Activated T-helper 17 cell treated with anti-CD3 and anti-CD28 coated beads, Interleukin-2, amount 50 U/mL, for 72 hours (primary cell): ENCODE measurements at regions not wholly inside any gene's neighbourhood (a gene's known extent, or its start where the extent isn't known, plus 50 kb on each side); places are given as distances from the start of the nearest gene placed in this dataset.

Source experiments
- ATAC-seq: fragments of 150-1000 bp; cut with Tn5 transposase; replicated peaks from 2 replicates; pipeline ENCODE4 v1.10.0; 2021; ENCODE audit warnings: mild to moderate bottlenecking, moderate library complexity
- H3K27ac Mint-ChIP-seq: one replicate; pipeline ENCODE4 v1.8.0; 2022; ENCODE audit warnings: mixed read lengths
- H3K27me3 Mint-ChIP-seq: one replicate; pipeline ENCODE4 v1.8.0; 2022; ENCODE audit warnings: mixed read lengths
- H3K36me3 Mint-ChIP-seq: one replicate; pipeline ENCODE4 v1.8.0; 2022; ENCODE audit warnings: low read depth, mild to moderate bottlenecking, mixed read lengths
- H3K4me1 Mint-ChIP-seq: one replicate; pipeline ENCODE4 v1.8.0; 2022; ENCODE audit warnings: mixed read lengths
- H3K4me3 Mint-ChIP-seq: one replicate; pipeline ENCODE4 v1.8.0; 2022; ENCODE audit warnings: mild to moderate bottlenecking, mixed read lengths
- H3K9me3 Mint-ChIP-seq: one replicate; pipeline ENCODE4 v1.8.0; 2022; ENCODE audit warnings: mixed read lengths

DNA sequence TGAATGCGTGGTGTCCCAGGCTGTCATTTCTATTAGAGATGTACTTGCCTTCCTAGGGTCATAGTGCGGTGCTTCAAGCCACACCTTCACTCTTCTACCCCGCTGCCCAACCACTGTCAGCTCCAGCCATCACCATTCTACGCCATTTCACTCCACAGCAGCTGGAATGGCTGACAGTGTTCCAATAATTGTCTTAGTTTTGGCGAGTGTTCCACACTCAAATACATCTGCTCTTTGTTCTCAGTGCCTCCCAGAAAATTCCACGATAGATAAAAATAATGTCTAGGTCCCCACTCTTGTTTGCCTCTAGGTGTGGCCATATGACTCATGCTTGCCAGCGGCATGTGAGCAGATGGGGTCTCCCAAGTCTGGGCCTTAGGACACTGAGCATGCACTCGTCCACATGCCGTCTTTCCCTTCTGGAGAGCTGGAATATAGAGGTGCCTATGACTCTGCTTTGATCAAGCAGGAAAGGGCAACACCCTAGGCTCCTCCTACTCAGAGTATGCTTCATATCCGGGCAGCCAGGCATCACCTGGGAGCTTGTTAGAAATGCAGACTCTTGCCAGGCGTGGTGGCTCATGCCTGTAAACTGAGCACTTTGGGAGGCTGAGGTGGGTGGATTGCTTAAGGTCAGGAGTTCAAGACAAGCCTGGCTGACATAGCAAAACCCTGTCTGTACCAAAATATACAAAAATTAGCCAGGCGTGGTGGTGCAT is 163.0 kb downstream of the BRMS1L start:
- no peaks in the 10 kb centered on the region for H3K9me3 Mint-ChIP-seq
- H3K27me3 Mint-ChIP-seq = peaks cover 3% of the 10 kb centered on the region
- no peaks in the 10 kb centered on the region for H3K4me1 Mint-ChIP-seq
- H3K4me3 Mint-ChIP-seq = no peak overlapping the region
- H3K27ac Mint-ChIP-seq = no peak overlapping the region
- no peak for ATAC-seq
- H3K36me3 Mint-ChIP-seq = no peaks in the 10 kb centered on the region

DNA sequence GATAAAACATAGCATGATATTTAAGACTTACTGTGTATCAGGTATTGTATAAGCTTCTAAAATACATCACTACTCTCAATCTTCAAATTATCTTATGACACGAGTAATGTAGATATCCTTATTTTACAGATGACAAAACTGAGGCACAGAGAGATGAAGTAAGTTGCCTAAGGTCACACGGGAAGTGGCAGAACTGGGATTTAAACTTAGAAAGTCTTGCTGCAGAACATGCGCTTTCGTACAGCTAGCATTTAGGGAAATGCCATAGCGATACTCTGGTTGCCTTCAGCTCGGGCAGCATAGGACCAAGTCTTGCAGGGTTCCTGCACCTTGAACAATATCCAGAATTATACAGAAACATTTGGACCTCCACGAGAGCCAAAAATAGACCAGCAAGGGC is 162.4 kb downstream of the BRMS1L start:
- H3K27ac Mint-ChIP-seq = no peak overlapping the region
- H3K27me3 Mint-ChIP-seq = peaks cover 3% of the 10 kb centered on the region
- no peak for ATAC-seq
- H3K36me3 Mint-ChIP-seq = no peaks in the 10 kb centered on the region
- H3K9me3 Mint-ChIP-seq = no peaks in the 10 kb centered on the region
- no peak overlapping the region for H3K4me3 Mint-ChIP-seq
- no peaks in the 10 kb centered on the region for H3K4me1 Mint-ChIP-seq

DNA sequence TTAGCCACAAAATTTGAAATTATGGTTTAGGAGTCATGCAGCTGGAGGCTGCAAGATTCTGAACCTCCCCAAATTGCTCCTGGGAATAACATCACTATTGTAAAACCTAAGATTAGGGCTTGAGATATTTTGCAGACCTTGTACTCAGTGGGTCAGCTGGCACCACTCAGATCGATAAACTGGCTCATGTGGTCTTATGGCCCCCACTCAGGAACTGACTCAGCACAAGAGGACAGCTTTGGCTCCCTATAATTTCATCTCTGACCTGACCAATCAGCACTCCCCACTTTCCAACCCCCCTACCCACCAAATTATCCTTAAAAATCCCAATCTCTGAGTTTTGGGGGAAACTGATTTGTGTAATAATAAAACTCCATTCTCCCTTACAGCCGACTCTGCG is 161.6 kb downstream of the BRMS1L start:
- no peaks in the 10 kb centered on the region for H3K4me1 Mint-ChIP-seq
- ATAC-seq = no peak
- no peak overlapping the region for H3K27ac Mint-ChIP-seq
- no peaks in the 10 kb centered on the region for H3K36me3 Mint-ChIP-seq
- H3K9me3 Mint-ChIP-seq = no peaks in the 10 kb centered on the region
- no peak overlapping the region for H3K4me3 Mint-ChIP-seq
- H3K27me3 Mint-ChIP-seq = peaks cover 3% of the 10 kb centered on the region

DNA sequence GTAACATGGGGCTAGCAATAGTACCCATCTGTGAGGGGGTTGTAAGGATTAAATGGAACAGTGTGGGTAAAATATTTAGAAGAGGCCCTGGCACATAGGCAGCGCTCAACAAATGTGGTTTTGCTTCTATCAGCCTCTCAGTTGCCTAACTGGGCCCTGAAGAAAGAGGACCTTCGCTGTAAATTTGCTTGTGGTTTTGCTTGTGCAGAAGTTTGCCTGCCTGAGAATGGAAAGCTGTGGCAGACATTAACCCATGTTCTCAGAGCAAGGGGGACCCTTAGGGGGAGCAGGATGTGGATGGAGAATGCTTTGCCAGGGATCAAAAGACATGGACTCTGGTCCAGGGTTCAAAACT is 160.1 kb downstream of the BRMS1L start:
- Mint-ChIP-seq H3K4me1 (no peaks in the 10 kb centered on the region), H3K4me3 (no peak overlapping the region), H3K9me3 (no peaks in the 10 kb centered on the region), H3K36me3 (no peaks in the 10 kb centered on the region), H3K27me3 (peaks cover 3% of the 10 kb centered on the region), H3K27ac (no peak overlapping the region)
- no peak for ATAC-seq

DNA sequence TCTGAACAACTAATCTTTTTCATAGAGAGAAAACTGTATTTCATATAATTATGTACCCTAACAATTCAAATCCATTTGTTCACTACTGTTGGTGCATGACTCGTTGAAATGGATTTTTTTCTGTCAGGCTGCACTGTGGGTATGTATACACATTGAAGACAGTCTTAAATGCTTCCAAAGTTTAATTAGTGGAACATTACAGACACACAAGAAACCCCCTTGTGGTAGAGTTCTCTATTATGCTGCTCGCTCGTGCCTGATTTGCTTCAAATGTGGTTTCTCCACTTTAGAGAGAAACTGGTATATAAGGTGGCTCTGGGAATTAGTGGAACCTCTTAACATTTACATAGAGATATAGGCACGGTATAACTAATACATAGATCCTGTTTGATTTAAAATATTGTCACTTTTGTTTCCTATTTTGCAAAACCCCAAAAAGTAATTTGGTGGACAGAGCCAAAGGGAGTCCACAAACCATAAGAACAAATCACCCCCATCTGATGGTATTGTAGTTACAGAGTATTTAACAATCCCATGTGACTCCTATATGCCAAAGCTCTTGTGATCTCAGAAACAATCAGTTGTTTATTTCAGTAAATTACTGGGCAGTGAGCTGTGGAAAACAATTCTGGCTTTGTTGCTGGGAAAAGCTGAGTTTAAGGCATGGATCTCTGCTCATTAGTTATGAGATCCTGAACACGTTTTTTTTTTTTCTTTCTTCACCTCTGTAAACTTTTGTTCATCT is 159.5 kb downstream of the BRMS1L start:
- no peaks in the 10 kb centered on the region for H3K4me1 Mint-ChIP-seq
- H3K36me3 Mint-ChIP-seq = no peaks in the 10 kb centered on the region
- no peak overlapping the region for H3K4me3 Mint-ChIP-seq
- H3K27me3 Mint-ChIP-seq = peaks cover 3% of the 10 kb centered on the region
- ATAC-seq = no peak
- H3K9me3 Mint-ChIP-seq = no peaks in the 10 kb centered on the region
- no peak overlapping the region for H3K27ac Mint-ChIP-seq

DNA sequence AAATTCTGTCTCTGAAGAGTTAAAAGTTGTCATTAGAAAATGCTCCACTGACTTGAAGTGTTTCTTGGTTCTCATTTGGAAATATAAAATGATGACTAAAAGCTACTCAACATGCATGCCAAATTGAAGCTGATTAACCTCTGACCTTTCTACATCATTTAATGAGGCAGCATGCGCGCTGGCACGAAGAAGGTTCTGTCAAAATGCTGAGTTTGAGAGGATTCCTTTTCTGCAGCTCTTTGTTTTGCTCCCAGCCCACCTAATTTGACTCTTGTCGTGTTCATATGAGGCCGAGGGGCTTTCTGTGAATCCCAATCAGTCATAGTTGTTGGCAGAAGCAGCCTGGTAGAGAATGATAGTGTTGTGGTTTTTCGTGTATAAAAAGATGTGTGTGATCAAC is 153.4 kb downstream of the BRMS1L start:
- Mint-ChIP-seq H3K9me3 (no peaks in the 10 kb centered on the region), H3K36me3 (no peaks in the 10 kb centered on the region), H3K4me1 (no peaks in the 10 kb centered on the region), H3K27me3 (no peaks in the 10 kb centered on the region), H3K4me3 (no peak overlapping the region), H3K27ac (no peak overlapping the region)
- no peak for ATAC-seq

DNA sequence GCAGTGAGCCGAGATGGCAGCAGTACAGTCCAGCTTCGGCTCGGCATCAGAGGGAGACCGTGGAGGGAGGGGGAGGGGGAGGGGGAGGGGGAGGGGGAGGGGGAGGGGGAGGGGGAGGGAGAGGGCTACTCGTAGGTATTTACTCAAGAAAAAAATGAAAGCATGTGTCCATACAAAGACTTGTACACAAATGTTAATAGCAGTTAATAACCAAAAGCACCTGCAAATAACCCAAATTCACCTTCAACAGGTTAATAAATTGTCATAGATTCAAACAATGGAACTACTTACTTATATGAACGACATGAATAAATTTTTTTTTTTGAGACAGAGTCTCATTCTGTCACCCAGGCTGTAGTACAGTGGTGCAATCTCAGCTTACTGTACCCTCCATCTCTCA is 152.4 kb downstream of the BRMS1L start:
- Mint-ChIP-seq H3K36me3 (no peaks in the 10 kb centered on the region), H3K4me3 (no peak overlapping the region)
- ATAC-seq = no peak

DNA sequence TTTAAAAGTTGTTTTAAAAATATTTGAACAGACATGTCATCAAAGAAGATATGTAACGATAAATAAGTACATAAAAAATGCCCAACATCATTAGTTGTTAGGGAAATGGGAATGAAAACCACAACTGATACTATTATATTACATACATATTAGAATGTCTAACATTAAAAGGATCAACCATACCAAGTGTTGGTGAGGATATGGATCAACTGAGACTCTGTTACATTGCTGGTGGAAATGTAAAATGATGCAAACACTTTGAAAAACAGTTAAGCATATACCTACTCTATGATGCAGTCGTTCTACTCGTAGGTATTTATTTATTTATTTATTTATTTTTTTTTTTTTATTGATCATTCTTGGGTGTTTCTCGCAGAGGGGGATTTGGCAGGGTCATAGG is 149.7 kb downstream of the BRMS1L start:
- Mint-ChIP-seq H3K9me3 (no peaks in the 10 kb centered on the region), H3K4me1 (no peaks in the 10 kb centered on the region), H3K36me3 (no peaks in the 10 kb centered on the region), H3K4me3 (no peak overlapping the region), H3K27ac (no peak overlapping the region), H3K27me3 (peaks cover 4% of the 10 kb centered on the region)
- ATAC-seq = no peak

More for the DNA sequence above, 152.4 kb downstream of the BRMS1L start:
- no peaks in the 10 kb centered on the region for H3K27me3 Mint-ChIP-seq
- H3K9me3 Mint-ChIP-seq = no peaks in the 10 kb centered on the region
- H3K4me1 Mint-ChIP-seq = no peaks in the 10 kb centered on the region
- H3K27ac Mint-ChIP-seq = no peak overlapping the region

DNA sequence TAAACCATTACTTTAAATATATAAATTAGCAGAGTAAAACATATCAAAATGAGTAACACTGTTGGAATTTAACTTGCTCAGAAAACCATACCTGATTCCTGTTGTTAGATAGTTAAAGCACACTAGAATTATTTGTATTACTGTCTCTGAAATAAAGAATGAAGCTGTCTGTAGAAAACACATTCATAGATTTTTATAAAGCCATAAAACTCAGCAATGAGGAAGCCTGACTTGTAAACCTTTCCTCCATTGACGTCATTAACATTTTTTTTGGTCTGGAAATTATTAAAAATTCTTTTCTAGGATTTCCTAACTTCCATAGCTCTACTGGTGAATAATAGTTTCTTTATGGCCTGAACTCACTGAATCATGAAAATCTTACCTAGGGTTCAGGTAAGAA is 147.6 kb downstream of the BRMS1L start:
- ATAC-seq = no peak
- Mint-ChIP-seq H3K27ac (no peak overlapping the region), H3K27me3 (peaks cover 16% of the 10 kb centered on the region), H3K4me1 (no peaks in the 10 kb centered on the region), H3K4me3 (no peak overlapping the region), H3K9me3 (no peaks in the 10 kb centered on the region), H3K36me3 (no peaks in the 10 kb centered on the region)

DNA sequence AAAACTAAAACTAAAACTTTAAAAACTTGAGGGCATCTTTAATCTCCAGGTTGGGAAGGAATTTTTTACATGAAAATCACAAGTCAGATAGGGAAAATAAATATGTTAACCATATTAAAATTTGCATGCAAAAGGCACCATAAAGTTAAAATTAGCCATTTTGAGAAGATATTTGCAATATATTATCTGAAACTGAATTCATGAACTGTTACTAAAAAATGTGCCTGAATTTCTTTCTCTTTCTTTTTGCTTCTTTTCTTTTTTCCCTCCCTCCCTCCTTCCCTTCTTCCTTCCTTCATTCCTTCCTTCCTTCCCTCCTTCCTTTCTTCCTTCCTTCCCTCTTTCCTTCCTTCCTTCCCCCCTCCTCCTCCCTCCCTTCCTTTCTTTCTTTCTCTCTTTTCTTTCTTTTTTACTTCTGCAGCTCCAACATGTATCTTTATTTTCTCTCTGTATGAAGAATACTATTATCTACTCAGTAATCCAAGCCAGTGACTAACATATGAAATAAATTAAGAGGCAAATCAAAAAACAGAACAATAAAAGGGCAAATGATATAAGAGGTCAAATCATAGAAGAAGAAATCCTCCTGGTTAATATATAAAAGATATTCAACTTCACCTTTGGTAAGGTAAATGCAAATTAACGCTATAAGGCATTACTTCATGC is 146.0 kb downstream of the BRMS1L start:
- Mint-ChIP-seq H3K4me3 (no peak overlapping the region), H3K4me1 (no peaks in the 10 kb centered on the region), H3K27ac (no peak overlapping the region), H3K36me3 (no peaks in the 10 kb centered on the region), H3K9me3 (no peaks in the 10 kb centered on the region), H3K27me3 (peaks cover 16% of the 10 kb centered on the region)
- ATAC-seq = no peak

DNA sequence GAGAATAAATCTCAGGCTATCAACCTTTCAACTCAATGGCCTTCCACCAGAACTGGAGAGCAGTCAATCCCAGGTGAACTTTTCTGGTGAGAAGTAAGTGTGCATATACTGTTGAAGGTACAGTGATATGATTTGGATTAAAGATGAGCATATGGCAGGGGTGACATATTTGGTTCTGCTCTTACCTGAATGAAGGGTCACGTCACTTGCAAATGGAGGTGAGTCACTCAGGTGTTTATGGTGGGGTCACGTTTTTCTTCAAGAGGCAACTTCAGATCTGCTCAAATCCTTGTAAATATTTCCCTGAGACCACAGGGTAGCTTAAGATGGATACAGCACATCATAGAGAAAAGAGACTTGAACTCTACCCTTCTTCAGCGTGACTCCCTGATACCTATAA is 143.2 kb downstream of the BRMS1L start:
- no peaks in the 10 kb centered on the region for H3K36me3 Mint-ChIP-seq
- H3K27me3 Mint-ChIP-seq = peaks cover 16% of the 10 kb centered on the region
- no peak for ATAC-seq
- no peak overlapping the region for H3K27ac Mint-ChIP-seq
- H3K4me1 Mint-ChIP-seq = no peaks in the 10 kb centered on the region
- H3K4me3 Mint-ChIP-seq = no peak overlapping the region
- no peaks in the 10 kb centered on the region for H3K9me3 Mint-ChIP-seq

DNA sequence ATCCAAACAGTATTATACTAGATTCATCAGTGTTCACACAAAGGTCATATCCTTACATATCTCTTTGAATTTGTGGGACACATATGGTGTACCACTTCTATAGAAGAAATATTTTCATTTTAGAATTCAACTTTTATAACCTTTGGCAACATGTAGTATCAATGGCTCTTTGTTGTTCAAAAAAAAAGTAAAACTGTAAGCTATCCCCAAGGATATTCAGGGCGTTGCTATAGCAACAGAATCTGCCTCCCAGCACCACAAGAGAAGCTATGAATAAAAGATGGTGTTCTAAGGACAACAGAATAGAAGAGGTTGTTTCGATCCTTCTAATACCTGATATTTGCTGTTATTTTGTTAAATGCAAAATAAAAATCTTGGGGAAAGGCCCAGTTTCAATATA is 139.3 kb downstream of the BRMS1L start:
- Mint-ChIP-seq H3K4me1 (no peaks in the 10 kb centered on the region), H3K9me3 (no peaks in the 10 kb centered on the region), H3K27me3 (peaks cover 11% of the 10 kb centered on the region), H3K27ac (no peak overlapping the region), H3K4me3 (no peak overlapping the region), H3K36me3 (no peaks in the 10 kb centered on the region)
- ATAC-seq = no peak

DNA sequence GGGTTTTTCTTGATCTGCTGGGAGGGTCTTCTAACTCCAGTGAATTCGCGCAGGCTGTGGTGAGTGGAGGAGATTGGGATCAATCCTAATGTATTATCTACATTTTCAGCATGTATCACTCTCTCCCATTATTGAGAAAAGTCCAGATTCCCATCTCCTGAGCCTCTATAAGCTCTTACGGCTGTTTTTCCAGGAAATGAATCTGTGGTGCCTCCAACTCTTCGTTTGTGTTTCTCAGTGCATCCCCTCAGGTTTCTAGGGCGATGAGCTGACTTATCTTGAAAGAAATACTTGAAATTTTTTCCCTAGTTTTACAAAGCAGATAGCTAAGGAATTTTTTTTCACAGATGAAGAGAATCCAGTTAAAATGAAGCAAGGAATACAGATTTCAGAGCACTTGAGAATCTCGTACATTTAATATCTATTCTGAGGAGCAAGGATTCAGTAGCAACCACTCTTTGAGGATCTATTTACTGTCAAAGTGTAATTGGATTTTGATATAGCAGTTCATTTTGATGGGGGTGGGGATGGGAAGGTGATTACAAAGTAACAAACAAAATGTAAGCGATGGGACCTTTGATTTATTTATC is 138.7 kb downstream of the BRMS1L start:
- no peaks in the 10 kb centered on the region for H3K9me3 Mint-ChIP-seq
- no peak overlapping the region for H3K27ac Mint-ChIP-seq
- no peaks in the 10 kb centered on the region for H3K4me1 Mint-ChIP-seq
- peaks cover 9% of the 10 kb centered on the region for H3K27me3 Mint-ChIP-seq
- no peaks in the 10 kb centered on the region for H3K36me3 Mint-ChIP-seq
- H3K4me3 Mint-ChIP-seq = no peak overlapping the region
- ATAC-seq = no peak

DNA sequence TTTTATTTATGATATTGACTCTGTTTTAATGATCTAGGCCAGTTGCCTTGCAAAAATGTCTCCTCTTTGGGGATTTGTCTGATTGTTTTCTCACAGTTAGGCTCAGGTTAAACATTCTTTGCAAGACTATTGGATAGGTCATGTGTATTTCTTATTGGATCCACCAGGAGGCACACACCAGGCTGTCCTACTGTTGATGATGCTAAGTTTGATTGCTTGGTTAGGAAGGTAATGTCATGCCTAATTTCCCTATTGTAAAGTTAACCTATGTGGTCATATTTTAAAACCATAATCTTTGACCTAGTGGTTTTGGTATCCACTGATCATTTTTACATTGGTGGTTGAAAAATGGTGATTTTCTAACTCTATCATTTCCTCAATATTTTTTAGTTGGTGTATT is 137.1 kb downstream of the BRMS1L start:
- no peaks in the 10 kb centered on the region for H3K9me3 Mint-ChIP-seq
- no peak for ATAC-seq
- no peaks in the 10 kb centered on the region for H3K27me3 Mint-ChIP-seq
- H3K4me3 Mint-ChIP-seq = no peak overlapping the region
- no peak overlapping the region for H3K27ac Mint-ChIP-seq
- H3K4me1 Mint-ChIP-seq = no peaks in the 10 kb centered on the region
- no peaks in the 10 kb centered on the region for H3K36me3 Mint-ChIP-seq
